ENCODE measurements at regions not wholly inside any gene's neighbourhood (a gene's known extent, or its start where the extent isn't known, plus 50 kb on each side); places are given as distances from the start of the nearest gene placed in this dataset.

DNA sequence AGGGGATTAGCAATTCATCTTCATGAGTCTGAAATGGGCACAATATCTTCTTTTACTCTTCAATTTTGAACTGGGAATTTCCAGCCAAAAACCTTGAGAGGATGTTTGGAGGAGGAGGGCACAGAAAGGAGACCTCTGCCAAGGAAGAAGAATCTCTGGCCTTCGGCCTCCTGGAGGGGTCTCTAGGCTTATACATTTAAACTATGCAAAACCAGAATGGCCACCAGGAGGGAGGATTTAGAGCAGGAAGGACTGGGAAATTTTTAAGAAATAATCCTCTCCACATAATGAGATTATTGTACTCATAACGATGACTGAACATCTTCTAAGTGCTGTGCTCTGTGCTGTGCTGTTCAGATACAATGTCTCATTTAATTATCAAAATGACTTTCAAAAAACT, 325.9 kb downstream of the NDFIP2 start:
- TF ChIP-seq, protein P1, sequence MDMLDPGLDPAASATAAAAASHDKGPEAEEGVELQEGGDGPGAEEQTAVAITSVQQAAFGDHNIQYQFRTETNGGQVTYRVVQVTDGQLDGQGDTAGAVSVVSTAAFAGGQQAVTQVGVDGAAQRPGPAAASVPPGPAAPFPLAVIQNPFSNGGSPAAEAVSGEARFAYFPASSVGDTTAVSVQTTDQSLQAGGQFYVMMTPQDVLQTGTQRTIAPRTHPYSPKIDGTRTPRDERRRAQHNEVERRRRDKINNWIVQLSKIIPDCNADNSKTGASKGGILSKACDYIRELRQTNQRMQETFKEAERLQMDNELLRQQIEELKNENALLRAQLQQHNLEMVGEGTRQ (IDR thresholded peaks at IDR 0.05; ENCODE audit: low read depth, low read length), result no peak
- TF ChIP-seq CTCF (conservative IDR thresholded peaks at IDR 0.05; ENCODE audit: low read depth, low read length) (no peak), ELK1 (IDR thresholded peaks at IDR 0.05; ENCODE audit: borderline replicate concordance, low read depth, low read length) (no peak), RAD21 (IDR thresholded peaks at IDR 0.05; ENCODE audit: low read length) (no peak), POLR2A (IDR thresholded peaks at IDR 0.05; ENCODE audit: low read depth, low read length) (no peak), RFX5 (IDR thresholded peaks at IDR 0.05; ENCODE audit: low read depth, low read length) (no peak), MXI1 (IDR thresholded peaks at IDR 0.05; ENCODE audit: borderline replicate concordance, low read depth, low read length) (no peak), NFE2L2 (IDR thresholded peaks at IDR 0.05; ENCODE audit: low read depth, low read length) (no peak), MAZ (IDR thresholded peaks at IDR 0.05; ENCODE audit: borderline replicate concordance, low read depth, low read length) (no peak), RCOR1 (IDR thresholded peaks at IDR 0.05; ENCODE audit: insufficient replicate concordance, low read length) (no peak), SMC3 (IDR thresholded peaks at IDR 0.05; ENCODE audit: low read depth, low read length) (no peak), CEBPB (IDR thresholded peaks at IDR 0.05; ENCODE audit: low read depth, low read length) (no peak)

Data from IMR-90 (cell line).